BJ (cell line): ENCODE measurements at regions not wholly inside any gene's neighbourhood (a gene's known extent, or its start where the extent isn't known, plus 50 kb on each side); places are given as distances from the start of the nearest gene placed in this dataset.

Experiments
- CTCF ChIA-PET: fragments of 350-600 bp; formaldehyde crosslinking; extraction: SDS; loops from one replicate; lab custom pipeline; 2021; ENCODE audit warnings: antibody characterized with exemption, inconsistent platforms; lab: Yijun Ruan, JAX
- POLR2A ChIA-PET: fragments of 300-600 bp; sonication (Branson Sonifier 250); formaldehyde crosslinking; extraction: SDS; loops from one replicate; lab custom pipeline; 2021; ENCODE audit warnings: antibody characterized with exemption; lab: Charles Lee
- DNase-seq: peaks from one replicate; pipeline ENCODE4 v3.0.0-alpha.2; 2011; ENCODE audit warnings: low read depth
- H3K27me3 ChIP-seq: 2 replicates; pipeline ENCODE4 v1.6.0; 2011; ENCODE audit warnings: low read length; ENCODE audit not compliant: control insufficient read depth, insufficient read depth
- H3K36me3 ChIP-seq: 2 replicates; pipeline ENCODE4 v1.5.1; 2011; ENCODE audit warnings: low read length; ENCODE audit not compliant: control insufficient read depth, insufficient read depth
- H3K4me3 ChIP-seq: 2 replicates; pipeline ENCODE4 v1.5.1; 2011; ENCODE audit warnings: low read depth, mild to moderate bottlenecking, control low read depth, low read length
- TF ChIP-seq, protein P1 (sequence below): IDR thresholded peaks from 2 replicates; pipeline ENCODE4 v1.5.1; 2011; ENCODE audit warnings: low read depth, mild to moderate bottlenecking, control low read depth, inconsistent platforms, low read length, moderate library complexity; ENCODE audit not compliant: insufficient read depth

DNA sequence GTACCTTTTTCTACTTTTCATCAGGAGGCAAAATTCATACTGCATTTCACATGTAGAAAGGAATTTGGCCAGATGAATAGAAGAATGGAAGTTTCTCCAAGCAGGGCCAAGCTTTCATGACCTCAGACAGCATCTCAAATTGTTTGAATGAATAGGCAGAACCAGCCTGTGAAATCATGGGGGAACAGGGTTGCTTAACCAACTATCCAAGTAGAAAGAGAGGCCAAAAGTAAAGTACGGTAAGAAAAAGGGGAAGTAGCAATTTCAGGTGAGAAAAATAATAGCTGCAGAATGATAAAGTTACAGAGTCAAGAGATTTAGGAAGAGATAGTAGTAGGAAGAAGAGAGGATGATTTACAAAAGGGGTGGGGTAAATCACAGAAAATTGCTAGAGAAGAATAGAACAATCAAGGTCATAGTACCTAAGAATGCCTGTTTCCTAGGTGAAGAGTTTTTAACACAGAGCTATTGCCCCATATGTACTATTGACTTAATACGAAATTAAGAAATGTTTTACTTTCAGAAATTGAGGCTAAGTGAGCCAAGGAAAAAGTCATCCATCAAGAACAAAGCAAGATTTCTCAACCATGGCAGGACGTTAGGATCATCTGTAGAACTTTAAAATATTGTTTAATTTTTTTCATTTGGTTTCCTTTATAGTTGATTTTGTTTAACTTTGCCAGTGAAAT lies 177.1 kb upstream of the TET2 start:
- DNase-seq: no peak
- H3K36me3 ChIP-seq: no peaks in the 10 kb centered on the region
- CTCF ChIA-PET: no interaction called here
- TF ChIP-seq, protein P1, sequence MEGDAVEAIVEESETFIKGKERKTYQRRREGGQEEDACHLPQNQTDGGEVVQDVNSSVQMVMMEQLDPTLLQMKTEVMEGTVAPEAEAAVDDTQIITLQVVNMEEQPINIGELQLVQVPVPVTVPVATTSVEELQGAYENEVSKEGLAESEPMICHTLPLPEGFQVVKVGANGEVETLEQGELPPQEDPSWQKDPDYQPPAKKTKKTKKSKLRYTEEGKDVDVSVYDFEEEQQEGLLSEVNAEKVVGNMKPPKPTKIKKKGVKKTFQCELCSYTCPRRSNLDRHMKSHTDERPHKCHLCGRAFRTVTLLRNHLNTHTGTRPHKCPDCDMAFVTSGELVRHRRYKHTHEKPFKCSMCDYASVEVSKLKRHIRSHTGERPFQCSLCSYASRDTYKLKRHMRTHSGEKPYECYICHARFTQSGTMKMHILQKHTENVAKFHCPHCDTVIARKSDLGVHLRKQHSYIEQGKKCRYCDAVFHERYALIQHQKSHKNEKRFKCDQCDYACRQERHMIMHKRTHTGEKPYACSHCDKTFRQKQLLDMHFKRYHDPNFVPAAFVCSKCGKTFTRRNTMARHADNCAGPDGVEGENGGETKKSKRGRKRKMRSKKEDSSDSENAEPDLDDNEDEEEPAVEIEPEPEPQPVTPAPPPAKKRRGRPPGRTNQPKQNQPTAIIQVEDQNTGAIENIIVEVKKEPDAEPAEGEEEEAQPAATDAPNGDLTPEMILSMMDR: no peak
- H3K27me3 ChIP-seq: no peaks in the 10 kb centered on the region
- H3K4me3 ChIP-seq: no peak overlapping the region
- POLR2A ChIA-PET: no interaction called here

DNA sequence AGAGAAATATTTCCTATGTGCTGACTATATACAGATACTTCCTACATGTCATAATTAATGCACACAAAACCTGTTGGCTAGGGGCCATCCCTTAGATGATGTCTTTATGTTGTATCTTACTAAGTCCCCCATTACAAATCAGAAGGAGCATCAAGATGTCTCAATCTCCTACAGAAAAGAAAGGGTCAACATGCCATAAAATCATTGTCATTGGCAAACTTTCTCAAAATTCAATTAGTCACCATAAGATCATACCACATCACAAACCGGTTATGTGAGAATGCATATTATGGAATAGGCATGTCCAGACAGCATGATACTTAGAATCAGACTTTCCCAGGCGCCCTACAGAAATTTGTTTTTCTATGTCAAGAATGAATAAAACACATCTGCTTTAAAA lies 175.2 kb upstream of the TET2 start:
- Histone ChIP-seq H3K36me3 (no peaks in the 10 kb centered on the region), H3K4me3 (no peak overlapping the region), H3K27me3 (no peaks in the 10 kb centered on the region)
- POLR2A ChIA-PET: no interaction called here
- DNase-seq: no peak
- CTCF ChIA-PET: no interaction called here
- TF ChIP-seq, protein P1: no peak

DNA sequence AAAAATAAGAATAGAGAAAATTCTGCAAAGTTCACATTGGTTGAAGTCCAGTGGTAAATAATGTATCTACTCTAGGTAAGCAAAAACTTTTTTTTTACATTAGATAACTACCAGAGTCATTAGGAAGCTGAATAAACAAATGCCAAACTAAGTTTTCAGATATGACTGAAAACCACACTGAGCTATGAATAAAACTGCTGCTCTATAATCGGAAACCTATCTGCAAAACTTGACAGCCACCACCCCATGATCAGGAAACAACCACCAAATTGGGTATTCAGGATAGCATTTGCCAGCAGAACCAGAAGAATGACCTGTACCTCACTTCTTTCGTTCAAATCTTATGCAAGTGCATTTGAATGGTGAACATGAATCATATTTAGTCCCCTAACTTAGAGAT lies 173.0 kb upstream of the TET2 start:
- ChIA-PET CTCF (no interaction called here), POLR2A (no interaction called here)
- Histone ChIP-seq H3K27me3 (no peaks in the 10 kb centered on the region), H3K36me3 (no peaks in the 10 kb centered on the region), H3K4me3 (no peak overlapping the region)
- TF ChIP-seq, protein P1: no peak
- DNase-seq: no peak

DNA sequence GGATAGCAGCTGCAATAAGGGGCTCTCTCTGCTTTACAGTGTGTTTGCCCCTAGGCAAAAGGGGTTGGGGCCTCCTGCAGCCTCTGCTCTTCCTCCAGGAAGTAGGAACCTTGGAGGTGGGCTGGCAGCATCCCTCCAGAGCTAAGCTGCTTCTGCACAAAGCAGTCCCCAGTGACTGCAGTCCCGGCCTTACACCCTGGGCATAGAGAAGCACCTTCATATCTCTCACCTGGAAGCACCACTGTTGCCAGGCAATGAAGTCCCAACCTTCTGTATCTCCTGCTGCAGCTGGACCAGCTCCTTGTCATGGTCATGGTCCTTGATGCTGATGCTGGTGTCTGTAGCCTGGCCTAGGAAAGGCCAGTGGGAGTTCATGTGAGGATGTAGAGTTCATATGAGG lies 171.1 kb upstream of the TET2 start:
- CTCF ChIA-PET: no interaction called here
- no peak for DNase-seq
- POLR2A ChIA-PET: no interaction called here
- Histone ChIP-seq H3K27me3 (no peaks in the 10 kb centered on the region), H3K36me3 (no peaks in the 10 kb centered on the region), H3K4me3 (no peak overlapping the region)
- TF ChIP-seq, protein P1: no peak

DNA sequence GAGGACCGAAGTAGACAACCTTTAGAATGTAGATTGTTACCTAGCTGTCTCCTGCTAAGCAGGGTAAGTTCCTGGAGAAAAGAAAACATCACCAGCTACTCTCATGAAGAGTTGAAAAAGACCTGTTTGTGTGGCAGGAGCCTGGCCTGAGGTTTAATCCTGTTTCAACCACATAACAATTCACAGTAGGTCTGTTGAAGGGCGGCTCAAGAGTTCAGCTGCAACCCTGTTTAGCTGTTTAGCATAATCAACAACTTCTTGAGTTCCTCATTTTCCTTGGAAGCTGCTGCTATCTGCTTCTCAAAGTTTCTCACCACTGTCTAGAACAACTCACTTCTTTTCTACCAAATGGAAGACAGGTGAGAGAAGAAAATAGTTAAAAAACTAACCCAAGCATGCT lies 170.4 kb upstream of the TET2 start:
- Histone ChIP-seq H3K36me3 (no peaks in the 10 kb centered on the region), H3K27me3 (no peaks in the 10 kb centered on the region), H3K4me3 (no peak overlapping the region)
- no peak for DNase-seq
- TF ChIP-seq, protein P1: no peak
- CTCF ChIA-PET: no interaction called here
- POLR2A ChIA-PET: no interaction called here
